NCI-H1930 (cell line): ENCODE measurements at regions not wholly inside any gene's neighbourhood (a gene's known extent, or its start where the extent isn't known, plus 50 kb on each side); places are given as distances from the start of the nearest gene placed in this dataset.
"Not testable (repeated sequence)": the region's sequence is repeated elsewhere in the genome, so short reads cannot be mapped to it uniquely, and the experiment has no call there.

Source experiments
- DNase-seq, 2 experiments: peaks; one replicate each; lab custom pipeline; 2025; lab: John Stamatoyannopoulos, UW

DNA sequence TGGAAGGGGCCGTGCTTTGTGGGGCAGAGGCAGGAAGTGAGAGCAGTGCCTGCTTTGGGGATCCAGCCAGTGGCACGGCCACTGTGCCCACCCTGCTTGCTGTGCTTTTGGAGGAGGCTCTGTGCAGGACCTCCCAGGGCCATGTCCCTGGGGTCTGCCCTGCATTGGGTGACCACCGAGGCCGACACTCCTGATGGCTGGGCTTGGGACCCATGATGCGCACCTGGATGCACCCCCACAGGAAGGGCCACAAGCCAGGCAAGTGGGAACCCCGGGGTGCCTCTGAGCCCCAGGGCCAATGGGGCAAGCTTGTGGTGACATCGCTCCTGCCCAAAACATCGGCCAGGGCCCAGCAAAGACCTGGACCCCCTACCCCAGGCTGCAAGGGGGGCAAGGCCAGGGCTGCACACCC lies 738.6 kb upstream of the GJE1 start:
- DNase-seq: no peak

DNA sequence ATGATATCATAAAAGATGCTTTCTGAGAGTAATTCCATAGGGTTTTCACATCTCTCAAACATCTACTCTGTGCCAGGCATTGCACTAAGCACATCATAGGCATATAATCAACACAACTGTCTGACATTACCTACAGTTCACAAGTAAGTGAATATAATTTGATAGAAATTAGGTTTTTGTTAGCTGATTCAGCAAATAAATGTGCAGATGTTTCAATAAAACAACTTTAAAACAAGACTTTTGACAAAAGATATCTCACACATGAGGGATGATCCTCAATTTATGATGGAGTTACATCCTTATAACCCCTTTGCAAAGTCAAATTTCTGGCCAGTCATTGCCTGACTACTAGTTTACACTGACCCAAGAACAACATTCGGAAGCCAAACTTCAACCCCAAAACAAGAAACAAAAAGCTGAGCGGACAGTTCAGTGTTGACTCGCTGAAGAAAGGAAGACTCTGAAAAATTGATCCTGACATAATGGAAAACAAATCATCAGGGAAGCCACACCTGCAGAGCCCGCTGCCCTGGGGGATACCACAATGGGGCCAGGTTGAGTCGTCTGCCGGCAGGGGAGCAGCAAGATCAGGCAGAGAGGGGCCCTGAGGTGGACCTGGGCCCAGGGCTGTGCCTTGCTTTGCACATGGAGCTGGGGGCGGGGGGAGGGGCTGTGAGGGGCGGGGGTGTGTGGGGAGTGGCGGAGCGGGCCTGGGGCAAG lies 739.2 kb upstream of the GJE1 start:
- no peak for DNase-seq

DNA sequence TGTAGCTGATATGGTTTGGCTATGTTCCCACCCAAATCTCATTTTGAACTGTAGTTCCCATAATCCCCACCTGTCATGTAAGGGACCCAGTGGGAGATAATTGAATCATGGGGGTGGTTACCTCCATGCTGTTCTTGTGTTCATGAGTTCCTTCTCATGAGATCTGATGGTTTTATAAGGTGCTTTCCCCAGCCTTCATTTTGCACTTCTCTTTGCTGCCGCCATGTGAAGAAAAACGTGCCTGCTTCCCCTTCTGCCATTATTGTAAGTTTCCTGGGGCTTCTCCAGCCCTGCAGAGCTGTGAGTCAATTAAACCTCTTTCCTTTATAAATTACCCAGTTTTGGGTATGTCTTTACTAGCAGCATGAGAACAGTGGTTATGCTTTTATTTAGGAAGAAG lies 741.6 kb upstream of the GJE1 start:
- DNase-seq: not testable (repeated sequence)

DNA sequence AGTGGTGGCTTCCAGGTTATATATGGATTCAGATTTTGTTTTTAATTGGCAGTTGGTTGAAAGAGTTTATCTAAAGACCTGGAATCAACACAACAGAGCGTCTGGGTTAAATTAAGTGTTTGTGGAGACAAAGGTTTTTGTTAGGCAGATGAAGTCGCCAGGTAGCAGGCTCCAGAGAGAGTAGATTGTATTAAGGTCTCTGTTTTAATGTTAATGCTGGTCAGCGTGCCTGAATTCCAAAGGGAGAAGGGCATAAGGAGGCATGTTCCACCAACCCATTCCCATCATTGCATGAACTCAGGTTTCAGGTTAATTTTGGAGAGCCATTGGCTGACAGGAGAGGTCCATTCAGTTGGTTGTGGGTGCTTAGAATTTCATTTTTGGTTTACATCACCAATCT lies 744.1 kb upstream of the GJE1 start:
- DNase-seq: no peak

DNA sequence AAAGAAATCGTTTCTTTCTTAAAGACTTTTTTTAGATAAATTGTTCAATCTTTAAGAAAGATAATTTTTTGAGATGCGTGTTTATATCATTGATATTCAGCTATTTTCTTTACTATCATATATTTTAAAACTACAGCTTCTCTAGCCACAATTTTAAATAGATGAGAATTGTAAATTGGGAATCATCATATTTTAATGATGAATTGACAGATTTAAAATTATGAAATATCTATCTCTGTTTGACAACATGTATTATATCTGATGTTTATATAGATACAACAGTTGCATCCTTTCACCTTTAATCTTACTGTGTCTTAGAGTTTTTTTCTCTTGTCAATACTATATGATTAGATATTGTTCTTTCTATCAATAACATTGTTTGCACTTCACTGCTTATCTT lies 762.3 kb upstream of the GJE1 start:
- DNase-seq: no peak

DNA sequence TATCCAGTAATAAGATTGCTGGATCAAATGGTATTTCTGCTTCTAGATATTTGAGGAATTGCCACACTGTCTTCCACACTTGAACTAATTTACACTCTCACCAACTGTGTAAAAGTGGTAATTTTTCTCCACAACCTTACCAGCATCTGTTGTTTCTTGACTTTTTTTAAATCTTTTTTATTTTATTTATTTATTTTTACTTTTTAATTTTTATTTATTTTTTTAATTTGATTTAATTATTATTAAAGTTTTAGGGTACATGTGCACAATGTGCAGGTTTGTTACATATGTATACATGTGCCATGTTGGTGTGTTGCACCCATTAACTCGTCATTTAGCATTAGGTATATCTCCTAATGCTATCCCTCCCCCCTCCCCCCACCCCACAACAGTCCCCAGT lies 765.9 kb upstream of the GJE1 start:
- not testable (repeated sequence) for DNase-seq

DNA sequence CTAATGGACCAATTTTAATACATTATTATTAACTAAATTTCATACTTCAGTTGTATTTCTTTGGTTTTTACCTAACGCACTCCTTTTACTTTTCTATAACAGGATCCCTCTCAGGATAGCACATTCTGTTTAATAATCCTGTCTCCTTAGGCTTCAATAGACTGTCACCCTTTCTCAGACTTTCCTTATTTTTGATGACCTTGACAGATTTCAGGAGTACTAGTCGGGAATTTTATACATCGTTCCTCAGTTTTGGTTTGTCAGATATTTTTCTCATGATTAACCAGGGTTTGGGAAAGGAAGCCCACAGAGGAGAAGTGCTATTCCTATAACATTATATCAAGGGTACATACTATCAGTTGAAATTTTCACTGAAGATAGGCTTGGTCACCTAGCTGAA lies 768.0 kb upstream of the GJE1 start:
- DNase-seq: no peak

DNA sequence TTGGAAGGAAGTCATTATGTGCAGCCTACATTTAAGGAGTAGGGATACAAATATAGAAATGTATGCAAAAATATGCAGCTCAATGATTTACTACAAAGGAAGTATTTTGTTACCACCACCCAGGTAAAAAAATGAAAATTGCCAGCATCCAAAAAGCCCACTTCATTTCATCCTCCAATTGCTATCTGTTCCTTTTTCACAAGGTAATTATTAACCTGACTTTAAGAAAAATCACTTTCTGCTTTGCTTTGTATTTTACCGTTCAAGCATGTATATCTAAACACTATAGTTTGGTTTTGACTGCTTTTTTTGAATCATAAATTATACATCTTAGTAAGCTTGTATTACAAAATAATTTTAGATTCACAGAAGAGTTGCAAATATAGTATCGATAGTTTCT lies 768.5 kb upstream of the GJE1 start:
- DNase-seq: no peak

DNA sequence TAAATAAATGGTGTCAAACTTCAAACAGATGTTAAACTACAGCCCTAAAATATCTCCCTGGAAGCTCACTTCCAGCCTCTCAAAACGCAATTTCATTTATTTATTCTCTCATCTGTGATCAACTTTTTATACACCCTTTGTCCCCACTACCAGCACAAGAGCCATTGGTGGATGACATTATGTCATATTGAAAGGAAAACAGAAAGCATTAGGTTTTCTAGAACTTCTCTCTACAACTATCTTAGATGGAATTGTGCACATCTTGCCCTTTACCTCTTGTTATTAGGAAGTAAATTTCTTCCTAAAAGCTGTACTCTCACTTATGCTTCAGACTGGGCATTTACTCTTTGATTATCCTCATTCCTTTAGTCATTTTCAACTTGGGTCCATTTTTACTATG lies 771.2 kb upstream of the GJE1 start:
- DNase-seq: no peak

DNA sequence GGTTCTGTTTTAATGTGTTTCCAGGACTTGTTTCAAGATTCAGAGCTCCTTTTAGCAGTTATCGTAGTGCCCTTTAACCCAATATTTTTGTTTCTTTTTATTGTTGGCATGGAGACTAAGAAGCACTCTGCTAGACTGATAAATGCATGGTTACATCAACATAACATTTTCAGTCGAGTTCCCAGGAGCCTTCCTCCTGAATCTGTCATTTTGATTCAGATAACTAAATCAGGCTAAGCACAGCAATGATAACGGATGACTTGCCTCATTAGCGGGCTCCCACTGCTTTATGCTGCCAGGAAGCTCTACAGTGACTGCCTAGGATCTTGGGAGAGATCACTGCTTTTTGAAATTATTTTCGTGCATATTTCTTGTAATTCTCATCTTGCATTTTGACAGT lies 772.8 kb upstream of the GJE1 start:
- no peak for DNase-seq

DNA sequence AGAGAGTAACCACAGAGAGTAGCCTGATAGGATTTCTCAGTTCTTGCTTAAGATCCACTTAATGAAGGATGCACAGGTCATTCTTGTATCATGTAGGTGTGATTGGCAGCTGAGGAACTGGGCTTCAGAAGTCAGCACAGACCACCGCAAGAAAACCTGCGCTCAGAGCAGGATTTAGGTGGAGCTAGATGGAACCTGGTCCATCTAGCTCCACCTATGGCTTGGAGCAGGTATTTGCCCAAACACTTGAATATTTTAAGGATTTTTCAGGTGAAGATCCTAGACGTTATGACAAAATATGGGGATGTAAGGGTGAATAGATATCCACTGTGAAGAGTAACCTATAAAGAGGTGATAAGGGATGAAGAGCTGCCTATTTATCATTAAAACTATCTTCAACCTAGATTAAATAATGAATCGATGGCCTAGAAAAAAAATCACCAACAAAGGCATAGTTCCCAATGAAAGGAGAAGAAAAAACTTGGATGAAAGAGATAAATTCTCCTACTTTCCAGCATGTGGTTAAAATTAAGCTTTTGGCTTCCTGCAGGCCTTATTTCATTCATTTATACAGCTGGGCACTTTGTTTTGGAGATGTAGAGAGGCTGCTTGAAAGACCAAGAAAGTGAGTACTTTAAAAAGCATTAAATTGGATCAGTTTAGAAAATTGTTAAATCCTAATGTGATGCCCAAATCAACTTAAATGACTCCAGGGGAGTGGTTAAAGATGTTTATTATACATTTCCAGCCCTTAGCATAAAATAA lies 778.4 kb upstream of the GJE1 start:
- no peak for DNase-seq

DNA sequence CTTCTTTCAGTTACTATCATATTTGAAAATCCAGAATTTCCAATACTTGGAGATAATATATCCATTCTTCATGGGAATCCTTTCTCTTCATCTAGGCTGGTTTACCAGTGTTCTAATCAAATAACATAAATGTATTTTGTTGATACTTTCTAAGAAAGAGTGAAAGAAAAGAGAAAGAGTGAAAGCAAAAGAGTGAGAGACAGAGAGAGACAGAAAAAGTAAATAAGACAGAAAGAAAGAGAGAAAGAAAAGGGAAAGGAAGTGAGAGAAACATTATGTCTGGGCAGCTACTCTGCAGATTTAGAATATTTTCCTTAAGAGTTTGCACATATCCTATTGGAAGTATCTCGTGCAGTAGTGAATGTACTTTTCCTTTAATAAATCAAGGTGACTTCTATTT lies 781.0 kb upstream of the GJE1 start:
- no peak for DNase-seq

DNA sequence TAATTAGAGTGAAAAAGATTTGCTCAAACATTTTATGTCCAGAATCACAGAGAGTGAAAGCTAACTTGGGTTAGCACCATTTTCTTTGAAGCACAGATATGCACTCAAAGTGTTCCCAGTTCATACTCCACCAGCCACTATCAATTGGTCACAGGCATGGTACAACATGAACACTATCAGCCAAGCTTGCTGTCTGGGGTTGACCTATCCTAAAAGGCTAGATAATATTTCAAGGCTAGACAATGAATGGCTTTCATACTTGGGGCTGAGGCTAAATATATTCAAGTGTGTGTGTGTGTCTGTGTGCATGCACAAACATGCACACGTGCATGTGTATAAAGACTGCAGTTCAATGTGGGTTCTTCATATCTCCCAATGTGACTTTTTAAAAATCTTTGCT lies 783.0 kb upstream of the GJE1 start:
- no peak for DNase-seq

DNA sequence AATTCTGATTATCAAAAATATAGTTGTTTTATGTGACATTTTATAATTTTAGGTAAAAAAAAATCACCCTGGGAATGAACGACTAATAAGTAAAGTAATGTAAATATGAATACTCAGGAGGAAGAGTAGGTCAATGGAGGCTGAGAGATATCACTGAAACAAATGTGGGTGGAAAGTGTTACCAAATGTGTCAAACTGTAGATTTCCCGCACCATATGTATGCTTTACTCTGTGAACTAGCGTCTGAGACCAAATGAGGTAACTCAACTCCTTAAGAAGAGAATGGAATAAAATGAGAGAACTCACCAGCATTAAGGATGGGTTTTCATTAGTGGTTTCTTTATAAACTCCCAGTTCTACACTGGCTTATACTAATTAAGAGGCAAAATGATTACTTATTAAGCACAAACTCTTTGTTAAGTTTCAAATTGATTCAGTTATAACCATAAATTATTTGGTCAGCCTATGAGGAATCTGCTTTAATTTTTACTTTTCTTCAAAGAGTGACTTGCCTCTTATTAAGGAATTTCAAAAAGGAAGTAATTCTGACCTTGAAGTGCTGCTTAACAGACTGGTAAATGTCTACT lies 784.7 kb upstream of the GJE1 start:
- no peak for DNase-seq

DNA sequence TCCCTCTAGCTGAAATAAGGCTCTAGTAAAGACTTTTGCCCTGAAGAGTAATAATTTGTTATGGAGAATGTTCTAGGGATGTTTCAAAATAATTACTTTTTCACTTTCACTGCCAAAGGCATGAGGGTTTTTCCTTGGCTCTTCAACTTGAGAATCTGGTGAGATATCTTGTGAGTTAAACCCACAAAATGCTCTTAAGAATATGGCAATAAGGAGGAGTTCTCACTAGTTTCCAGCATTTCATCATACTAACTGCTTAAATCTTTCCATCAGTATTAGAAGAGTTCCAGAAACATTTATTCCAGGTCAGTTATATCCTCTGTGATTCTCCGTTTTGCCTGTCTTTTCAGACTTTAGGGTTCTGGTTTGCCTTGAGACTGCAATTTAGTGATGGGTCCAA lies 785.6 kb upstream of the GJE1 start:
- DNase-seq: no peak

DNA sequence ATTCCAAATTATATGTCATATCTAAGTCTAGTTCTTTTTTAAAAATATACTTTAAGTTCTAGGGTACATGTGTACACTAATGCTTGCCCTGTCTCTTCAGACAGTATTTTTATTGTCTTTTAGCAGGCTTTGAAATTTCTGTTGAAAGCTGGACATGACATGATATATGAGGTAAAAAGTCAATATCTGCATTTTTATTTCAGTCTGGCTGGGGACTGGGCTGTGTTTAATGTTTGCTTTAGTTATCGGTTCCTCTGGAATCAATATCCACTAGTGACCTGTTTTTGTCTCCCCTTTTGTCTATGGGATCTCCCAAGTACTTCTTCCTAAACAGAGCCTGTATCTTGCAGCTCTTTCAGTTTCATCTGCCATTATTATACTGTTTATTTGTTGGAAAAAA lies 786.2 kb upstream of the GJE1 start:
- no peak for DNase-seq

DNA sequence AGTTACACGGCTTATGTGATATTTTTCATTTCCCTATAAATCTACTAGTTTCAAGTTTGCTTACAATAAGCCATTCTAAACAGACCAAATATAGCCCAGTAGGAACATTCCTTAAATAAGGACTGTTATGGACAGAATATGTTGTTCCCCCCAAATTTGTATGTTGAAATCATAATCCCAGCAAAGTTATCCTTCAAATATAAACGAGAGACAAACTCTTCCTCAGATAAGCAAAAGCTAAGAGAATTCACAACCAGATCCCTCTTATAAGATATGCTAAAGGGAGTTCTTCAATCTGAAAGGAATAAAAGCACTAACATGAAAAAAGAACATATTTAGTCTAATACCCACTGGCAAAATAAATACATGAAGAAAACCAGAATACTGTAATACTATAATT lies 795.5 kb upstream of the GJE1 start:
- no peak for DNase-seq

DNA sequence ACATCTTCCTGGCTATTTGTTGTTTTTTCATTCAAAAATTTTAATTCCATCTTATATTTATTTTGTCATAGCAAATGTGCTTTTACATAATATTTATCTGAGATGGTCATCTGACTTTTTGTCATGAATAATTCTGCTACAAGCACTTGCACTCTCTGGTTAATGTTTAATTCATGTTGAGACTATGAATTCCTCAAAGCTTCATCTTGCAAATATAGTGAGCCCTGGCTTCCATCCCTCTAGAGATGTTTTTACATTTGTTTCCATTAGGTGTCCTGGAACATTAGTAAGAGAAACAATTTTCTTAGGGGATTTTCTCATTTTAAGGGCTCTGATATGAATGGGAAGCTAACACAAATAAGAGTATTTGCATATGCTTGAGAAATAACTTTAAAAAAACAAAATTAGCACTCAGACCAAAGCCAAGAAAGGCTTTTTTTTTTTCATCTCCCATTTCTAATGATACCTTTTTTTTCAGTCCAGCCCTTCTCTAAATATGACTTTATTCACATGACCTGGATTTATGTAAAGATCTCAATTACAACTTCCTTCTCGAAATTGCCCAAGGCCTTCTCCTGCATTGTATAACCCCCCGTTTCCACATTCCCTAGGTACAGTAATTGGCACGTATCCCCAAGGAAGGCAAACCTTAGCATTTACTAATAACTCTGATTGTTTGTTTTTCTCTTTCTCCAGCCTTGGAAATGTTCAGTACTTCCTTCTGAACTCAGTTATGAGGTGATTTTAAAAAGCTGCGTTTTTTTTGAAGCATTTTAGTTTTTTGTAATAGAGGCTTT lies 797.0 kb upstream of the GJE1 start:
- DNase-seq: no peak

DNA sequence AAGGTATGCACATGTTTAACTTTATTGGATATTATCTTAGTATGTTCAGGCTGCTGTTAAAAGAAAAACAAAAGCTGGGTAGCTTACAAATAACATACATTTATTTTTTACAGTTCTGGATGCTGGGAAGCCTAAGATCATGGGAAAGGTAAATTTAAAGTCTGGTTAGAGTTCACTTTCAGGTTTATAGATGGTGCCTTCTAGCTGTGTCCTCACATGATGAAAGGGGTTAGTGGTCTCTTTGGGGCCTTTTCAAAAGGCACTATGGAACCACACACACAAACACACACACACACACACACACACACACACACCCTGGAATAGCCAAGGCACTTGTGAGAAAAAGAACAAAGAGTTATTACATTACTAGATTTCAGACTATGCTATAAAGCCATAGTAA lies 805.8 kb upstream of the GJE1 start:
- no peak for DNase-seq

DNA sequence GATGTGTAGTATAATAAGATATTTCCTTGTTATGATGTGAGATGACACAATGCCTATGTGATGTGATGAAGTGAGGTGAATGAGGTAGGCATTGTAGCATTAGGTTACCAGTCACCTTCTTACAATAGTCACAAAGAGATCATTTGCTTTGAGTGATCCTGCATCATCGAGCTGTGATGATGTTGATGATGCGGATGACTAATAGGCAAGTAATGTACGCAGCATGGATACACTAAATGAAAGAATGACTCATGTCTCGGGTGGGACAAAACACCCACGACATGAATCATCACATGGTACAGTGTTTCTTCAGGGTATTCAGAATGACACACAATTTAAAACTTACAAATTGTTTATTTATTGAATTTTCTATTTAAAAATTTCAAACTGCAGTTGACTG lies 806.3 kb upstream of the GJE1 start:
- DNase-seq: no peak

DNA sequence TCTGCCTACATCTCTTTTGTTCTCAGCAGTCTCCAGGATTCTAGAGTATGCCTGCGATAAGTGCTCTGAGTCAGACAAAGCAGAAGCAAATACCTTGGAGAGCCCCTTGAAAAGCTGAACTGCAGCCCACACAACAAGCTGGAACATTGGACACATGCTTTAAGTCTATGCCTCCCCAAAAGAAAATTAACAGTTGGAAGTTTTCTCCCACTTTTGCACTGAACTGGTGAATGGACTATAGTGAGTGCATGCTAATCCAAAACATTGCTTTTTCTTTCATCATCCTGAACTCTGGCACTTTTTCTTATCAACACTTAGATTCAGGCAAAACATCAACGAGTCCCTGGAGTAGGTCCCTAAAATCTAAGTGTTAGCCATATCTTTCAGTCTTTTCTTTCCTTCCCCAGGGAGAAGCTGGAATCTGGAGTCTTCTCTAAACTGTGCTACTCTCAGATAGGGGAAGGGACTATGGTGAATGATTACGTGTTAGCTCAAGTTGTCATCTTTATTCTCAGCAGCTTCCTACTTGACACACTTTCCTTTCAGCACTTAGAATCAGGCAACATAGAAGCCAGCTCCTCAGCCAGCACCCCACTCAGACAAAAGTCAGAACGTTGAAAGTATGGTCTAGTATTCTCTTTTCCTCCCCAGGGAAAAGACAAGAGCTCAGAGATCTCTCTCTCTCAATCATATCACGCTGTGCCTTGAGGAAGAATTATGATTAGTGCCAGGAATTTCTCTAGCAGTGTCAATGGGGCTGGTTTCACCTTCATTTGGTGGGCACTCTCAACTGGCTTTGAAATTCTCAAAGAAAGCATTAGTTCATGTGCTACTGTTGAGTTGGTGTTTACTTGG lies 811.0 kb upstream of the GJE1 start:
- no peak for DNase-seq

DNA sequence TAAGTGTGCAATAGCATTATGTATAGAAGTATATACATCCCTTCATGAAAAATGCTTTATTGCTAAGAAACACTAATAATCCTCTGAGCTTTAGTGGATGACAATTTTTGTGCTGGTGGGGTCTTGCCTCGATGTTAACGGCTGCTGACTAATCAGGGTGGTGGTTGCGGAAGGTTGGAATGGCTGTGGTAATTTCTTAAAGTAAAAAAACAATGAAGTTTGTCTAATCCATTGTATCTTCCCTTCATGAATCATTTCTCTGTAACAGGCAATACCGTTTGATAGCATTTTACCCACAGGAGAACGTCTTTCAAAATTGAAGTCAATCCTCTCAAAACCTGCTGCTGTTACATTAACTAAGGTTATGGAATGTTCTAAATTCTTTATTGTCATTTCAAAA lies 816.5 kb upstream of the GJE1 start:
- no peak for DNase-seq
